ENCODE measurements at regions not wholly inside any gene's neighbourhood (a gene's known extent, or its start where the extent isn't known, plus 50 kb on each side); places are given as distances from the start of the nearest gene placed in this dataset.
A peak's percentile ranks its signal among the peaks of the same experiment; 100 is the strongest.
"Not testable (repeated sequence)": the region's sequence is repeated elsewhere in the genome, so short reads cannot be mapped to it uniquely, and the experiment has no call there.

DNA sequence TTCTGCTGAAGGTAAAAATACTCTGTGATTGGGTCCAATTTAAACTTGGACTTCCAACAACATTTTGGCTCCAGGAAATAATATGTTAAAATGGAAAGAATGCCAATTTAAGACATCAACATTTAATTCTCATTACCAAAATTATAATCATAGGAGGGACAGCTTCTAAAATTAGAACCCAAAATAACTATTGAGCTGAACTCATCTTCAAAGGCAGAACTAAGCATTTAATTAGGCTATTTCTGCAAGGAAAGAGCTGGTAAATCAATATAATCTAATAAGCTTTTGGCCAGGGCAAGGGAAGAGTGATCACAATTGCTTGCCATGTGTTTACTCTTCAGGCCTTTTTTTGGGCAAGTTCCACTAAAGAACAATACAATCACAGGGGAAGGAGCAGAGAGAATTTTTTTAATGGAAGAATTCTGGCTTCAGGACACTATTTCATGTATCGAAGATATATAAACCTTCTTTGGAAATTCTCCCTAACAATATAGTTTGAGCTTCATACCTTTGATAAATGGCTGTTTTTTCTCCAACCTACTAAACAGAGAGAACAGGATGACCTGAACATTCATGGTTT is 133.1 kb upstream of the PTBP2 start:
- no peak for DNase-seq (ENCODE audit: low spot score)

DNA sequence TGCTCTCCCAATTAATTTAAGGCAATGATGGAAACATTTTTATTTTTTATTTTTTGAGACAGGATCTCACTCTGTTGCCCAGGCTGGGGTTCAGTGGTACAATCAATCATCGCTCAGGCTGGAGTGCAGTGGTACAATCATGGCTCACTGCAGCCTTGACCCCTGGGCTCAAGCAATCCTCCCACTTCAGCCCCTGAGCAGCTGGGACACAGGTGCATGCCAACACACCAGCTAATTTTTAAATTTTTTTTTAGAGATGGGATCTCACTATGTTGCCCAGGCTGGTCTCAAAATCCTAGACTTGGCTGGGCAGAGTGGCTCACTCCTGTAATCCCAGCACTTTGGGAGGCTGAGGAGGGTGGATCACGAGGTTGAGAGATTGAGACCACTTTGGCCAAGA is 126.1 kb upstream of the PTBP2 start:
- not testable (repeated sequence) for DNase-seq (ENCODE audit: low spot score)

DNA sequence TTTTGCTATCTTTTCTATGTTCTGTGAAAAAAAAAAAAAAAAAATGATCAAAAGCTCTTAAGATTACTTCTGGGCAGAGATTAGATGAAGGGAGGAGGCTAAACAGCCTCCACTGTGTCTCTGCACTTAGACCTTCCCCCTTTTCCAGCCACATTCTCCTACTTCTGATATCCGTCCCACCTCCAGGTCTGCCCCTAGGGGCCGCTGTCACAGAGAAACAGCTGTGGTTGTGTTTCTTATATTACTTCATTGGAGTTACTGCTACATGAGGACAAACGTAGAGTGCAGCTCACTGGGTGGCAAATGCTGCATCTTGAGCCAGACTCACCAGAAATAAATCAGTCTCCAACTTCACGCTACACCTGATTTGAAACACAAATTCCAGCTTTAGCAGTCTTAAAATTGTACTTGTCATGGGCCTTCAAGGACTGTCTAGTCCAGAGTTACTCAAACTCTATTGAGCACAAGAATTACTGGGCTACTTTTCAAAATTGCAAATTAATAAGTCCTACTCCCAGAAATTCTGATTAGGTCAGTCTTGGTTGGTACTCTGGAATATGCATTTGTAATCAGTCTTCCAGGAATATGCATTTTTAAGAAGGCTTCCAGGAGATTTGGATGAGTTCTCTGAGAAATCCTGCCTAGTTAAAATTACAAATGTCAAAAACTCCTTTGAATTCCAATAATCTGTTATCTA is 125.2 kb upstream of the PTBP2 start:
- DNase-seq (ENCODE audit: low spot score), result peak; percentile 13

DNA sequence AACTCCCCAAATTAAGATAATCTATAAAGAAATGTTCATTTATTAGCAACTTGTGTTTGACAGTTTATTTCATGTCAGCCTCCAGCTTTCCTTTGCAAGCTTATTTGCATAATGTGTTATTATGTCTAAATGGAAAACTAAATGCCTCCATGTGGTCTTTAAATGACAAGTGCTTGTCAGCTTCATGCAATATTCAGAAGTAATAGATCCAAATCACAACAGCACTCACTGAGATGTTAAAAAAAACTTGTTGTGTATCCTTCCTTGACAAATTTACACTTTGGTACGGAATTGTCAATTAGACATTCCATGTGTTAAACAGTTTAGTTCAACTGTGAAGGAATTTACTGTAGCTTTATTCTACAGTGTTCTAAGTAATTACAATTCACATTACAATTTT is 124.4 kb upstream of the PTBP2 start:
- DNase-seq (ENCODE audit: low spot score), result no peak

DNA sequence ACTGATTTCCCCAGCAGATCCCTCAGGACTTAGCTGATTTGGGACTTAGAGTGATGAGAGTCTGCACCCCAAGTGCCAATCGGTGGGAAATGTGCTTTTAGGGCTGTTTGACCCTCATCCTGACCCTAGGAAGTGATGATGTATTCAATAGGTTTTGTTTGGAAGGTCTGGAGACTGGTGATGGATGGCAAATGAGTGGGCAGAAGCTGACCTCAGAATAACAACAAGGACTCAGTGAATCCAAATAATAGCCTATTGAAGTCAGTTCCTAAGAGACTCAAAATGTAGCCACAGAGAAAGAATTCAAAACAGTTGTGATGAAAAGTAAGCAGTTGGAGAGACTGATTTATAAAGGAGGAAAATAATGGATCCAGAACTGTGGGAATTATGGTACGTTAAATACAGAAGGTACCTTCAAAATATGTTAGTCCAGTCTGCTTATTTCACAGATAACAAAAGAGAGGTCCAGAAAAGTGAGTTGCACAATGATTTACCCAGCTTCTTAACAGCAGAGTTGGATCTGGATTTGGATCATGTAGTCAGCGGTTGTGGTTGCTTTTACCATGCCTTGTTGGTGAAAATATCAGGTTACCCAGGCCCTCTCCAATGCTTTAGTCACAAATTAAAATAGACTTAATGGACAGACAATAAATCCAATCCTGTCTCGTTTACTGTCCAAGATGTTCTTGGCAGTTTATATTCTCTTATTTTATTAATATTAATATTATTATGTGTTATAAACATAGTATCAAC is 123.0 kb upstream of the PTBP2 start:
- no peak for DNase-seq (ENCODE audit: low spot score)

DNA sequence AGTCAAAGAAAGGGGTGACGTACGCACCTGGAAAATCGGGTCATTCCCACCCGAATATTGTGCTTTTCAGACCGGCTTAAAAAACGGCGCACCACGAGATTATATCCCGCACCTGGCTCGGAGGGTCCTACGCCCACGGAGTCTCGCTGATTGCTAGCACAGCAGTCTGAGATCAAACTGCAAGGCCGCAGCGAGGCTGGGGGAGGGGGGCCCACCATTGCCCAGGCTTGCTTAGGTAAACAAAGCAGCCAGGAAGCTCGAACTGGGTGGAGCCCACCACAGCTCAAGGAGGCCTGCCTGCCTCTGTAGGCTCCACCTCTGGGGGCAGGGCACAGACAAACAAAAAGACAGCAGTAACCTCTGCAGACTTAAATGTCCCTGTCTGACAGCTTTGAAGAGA is 117.0 kb upstream of the PTBP2 start:
- not testable (repeated sequence) for DNase-seq (ENCODE audit: low spot score)

DNA sequence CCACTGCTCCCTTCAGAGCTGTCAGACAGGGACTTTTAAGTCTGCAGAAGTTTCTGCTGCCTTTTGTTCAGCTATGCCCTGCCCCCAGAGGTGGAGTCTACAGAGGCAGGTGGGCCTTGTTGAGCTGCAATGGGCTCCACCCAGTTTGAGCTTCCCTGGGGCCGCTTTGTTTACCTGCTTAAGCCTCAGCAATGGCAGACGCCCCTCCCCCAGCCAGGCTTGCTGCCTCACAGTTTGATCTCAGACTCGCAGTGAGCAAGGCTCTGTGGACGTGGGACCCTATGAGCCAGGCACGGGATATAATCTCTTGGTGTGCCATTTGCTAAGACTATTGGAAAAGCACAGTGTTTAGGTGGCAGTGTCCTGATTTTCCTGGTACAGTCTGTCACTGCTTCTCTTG is 104.2 kb upstream of the PTBP2 start:
- DNase-seq (ENCODE audit: low spot score), result not testable (repeated sequence)

DNA sequence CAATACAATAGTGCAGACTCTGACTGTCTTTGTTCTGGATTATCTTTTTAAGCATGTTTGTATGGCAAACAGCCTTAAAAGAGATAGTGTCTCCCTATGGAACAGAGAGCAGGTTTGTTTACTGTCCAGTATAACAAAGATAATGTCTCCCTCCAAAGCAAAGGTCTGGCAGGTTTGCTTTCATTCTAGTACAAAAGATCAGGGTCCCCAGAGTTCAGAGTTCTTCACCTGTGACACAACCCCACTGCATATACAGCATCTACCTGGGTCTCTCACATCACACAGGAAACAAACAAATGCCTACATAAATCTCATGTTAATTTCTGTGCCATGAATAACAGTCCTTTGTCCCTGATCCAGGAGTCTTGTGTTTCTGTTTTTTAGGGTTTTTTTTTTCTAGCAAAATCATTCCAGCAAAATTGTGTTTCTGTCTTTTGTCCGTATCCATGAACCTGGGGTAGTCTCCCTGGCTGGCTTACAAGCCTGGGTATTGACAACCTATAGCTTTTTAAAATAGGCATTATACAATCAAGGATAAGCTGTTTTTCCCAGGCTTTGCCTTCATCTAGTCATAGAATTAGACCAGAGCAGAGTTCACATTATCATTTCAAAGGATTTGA is 89.4 kb upstream of the PTBP2 start:
- DNase-seq (ENCODE audit: low spot score), result no peak

DNA sequence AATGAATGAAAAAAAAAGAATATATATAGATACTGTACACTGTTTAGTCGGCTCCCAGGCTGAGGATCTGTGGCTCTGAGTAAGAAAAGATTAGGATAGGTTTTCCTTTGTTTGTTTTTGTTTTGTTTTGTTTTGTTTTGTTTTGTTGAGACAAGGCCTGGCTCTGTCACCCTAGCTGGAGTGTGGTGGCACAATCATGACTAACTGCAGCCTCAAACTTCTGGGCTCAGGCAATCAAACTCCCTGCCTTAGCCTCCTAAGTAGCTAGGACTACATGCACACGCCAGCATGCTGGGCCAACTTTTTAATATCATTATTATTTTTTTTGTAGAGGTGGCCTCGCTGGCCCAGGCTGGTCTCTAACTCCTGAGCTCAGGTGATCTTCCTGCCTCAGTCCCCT is 87.9 kb upstream of the PTBP2 start:
- no peak for DNase-seq (ENCODE audit: low spot score)

DNA sequence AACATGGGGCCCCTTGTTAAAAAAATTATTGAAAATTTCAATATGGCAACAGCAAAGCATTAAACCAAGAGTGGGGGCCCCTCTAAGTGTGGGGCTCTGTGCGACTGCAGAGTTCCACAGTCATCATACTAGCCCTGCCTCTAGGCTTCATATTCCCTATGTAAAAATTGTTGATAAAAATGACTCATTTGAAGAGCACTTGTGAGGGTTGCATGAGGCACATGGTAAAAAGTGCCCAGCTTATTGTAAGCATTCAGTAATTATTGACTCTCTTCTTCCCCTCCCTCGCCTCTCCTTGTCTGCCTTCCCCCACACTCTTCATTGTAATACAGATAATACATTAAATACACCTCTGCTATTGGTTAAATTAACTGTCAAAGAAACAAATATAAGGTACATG is 86.7 kb upstream of the PTBP2 start:
- no peak for DNase-seq (ENCODE audit: low spot score)

DNA sequence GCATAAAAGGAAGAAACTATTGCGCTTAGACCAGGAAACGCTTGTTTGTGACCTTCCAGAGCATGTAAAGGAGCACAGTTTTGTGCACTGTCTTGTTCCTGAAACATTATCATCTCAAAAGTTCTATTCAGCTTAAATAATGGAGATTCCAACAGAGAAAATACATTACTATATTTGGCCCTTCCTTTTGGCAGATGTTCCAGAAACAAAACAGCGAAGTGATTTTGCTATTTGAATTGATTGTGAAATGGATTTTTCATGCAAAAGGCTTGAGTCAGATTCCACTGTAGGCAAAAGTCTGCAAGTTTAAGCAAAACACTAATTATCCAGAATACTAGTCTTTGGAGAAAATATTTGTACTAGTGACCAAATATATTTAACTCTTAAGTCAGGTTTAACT is 80.3 kb upstream of the PTBP2 start:
- no peak for DNase-seq (ENCODE audit: low spot score)

DNA sequence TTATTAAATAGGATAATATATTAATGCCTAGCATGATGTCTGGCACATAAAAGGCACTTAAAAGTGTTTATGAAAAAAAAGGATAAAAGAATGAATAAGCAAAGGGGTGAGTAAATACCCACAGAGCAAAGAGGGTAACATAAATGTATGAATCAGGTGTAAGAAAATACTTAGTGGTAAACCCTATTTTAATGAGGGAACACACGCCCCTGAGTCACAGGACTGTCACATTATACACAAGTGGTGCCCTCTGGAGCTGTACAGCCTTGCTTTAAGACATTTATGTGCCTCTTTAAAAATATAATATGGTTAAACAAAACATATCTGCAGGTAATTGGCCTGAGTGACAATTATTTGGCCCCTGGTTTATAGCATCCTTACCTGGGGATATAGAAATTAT is 78.1 kb upstream of the PTBP2 start:
- no peak for DNase-seq (ENCODE audit: low spot score)

DNA sequence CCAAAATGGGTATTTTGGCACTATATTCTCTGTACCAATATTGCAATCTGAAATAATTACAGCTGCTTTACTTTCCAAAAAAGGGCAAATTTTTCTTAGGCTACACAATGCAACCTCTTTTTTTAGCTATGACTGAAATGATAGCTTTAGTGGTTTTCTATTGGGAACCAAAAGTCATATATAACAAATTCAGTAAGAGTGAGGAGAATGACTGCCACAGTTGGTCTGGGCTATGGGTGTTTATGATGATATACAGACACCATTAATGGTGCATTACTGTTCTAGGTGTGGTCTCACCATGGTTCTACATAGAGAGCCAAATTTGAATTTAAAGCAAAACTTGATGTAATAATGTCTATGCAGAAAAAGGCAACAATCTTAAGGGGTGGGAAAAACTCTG is 72.3 kb upstream of the PTBP2 start:
- DNase-seq (ENCODE audit: low spot score), result no peak

DNA sequence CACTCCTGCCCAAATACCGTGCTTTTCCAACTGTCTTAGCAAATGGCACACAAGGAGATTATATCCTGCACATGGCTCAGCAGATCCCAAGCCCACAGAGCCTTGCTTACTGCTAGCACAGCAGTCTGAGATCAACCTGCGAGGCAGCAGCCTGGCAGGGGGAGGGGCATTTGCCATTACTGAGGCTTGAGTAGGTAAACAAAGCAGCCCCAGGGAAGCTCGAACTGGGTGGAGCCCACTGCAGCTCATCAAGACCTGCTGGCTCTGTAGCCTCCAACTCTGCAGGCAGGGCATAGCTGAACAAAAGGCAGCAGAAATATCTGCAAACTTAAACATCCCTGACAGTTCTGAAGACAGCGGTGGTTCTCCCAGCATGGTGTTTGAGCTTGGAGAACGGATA is 70.1 kb upstream of the PTBP2 start:
- DNase-seq (ENCODE audit: low spot score), result no peak

DNA sequence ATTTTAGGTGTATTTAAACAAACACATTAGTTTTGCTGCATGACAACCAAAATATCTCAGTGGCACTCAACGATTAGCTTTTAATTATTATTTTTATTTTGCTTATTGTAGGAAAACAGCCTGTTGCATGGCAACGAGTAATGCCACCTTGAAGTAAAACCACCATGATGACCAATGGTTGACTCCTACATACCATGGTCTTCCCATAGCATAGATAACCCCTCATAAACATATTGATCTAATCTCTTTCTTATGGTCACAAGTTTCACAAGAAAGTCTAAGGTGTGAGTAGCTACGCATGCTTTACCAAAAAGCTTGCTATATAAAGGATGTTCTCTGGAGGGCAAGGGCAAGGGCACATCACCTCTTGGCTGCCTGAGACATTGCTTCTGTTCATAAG is 61.5 kb upstream of the PTBP2 start:
- DNase-seq (ENCODE audit: low spot score), result no peak

DNA sequence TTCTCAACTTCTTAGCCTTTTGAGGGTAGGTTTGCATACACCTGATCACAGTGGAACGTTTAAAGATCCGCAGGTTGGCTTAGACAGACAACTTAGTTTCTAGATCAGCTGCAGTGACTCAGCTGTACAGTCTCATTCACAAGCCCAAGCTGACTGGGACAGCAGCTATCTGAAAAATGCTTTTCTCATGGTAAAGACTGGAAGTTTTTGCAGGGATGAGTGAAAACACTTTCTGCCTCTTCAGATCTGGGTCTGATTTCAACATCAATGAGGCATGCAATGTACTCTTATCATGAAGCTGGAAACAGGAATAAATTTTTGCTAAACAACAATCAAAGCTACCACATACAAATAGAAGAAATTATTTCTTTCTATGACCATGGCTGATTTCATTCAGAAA is 61.1 kb upstream of the PTBP2 start:
- no peak for DNase-seq (ENCODE audit: low spot score)

Measured in A172 (cell line).